Kidney (tissue), 13 donors: ENCODE measurements at regions not wholly inside any gene's neighbourhood (a gene's known extent, or its start where the extent isn't known, plus 50 kb on each side); places are given as distances from the start of the nearest gene placed in this dataset.
"Not testable (repeated sequence)": the region's sequence is repeated elsewhere in the genome, so short reads cannot be mapped to it uniquely, and the experiment has no call there.

Experiments used
- DNase-seq, 5 donors: peaks; one replicate each; pipeline ENCODE4 v3.0.0-alpha.2; 2013 to 2020
- FAIRE-seq: peaks from 2 replicates; lab custom pipeline; 2012; peaks lifted over from hg19 to GRCh38; lab: Jason Lieb, UNC
- H3K27ac ChIP-seq, 2 donors: one replicate each; pipeline ENCODE4 v1.7.0; 2013; ENCODE audit warnings: low read depth in 2 of 2, low read length in 2 of 2, inconsistent platforms in 1 of 2
- H3K27me3 ChIP-seq: one replicate; pipeline ENCODE4 v1.7.1; 2013; ENCODE audit warnings: low read length, inconsistent platforms; ENCODE audit not compliant: control insufficient read depth, insufficient read depth
- H3K36me3 ChIP-seq, 3 donors: one replicate each; pipeline versions ENCODE4 v1.7.0 to v1.7.1; 2013; ENCODE audit warnings: low read length in 3 of 3, control low read depth in 1 of 3, inconsistent platforms in 1 of 3; ENCODE audit not compliant: insufficient read depth in 3 of 3, control insufficient read depth in 2 of 3
- H3K4me1 ChIP-seq, 3 donors: one replicate each; pipeline versions ENCODE4 v1.7.0 to v1.7.1; 2013; ENCODE audit warnings: low read length in 3 of 3, inconsistent platforms in 1 of 3, low read depth in 1 of 3; ENCODE audit not compliant: control insufficient read depth in 2 of 3, insufficient read depth in 2 of 3
- H3K4me3 ChIP-seq, 3 donors: one replicate each; pipeline versions ENCODE4 v1.7.0 to v1.8.1; 2013; ENCODE audit warnings: low read length in 3 of 3, control low read depth in 1 of 3, inconsistent platforms in 1 of 3
- H3K9ac ChIP-seq, 3 donors: one replicate each; pipeline versions ENCODE4 v1.7.0 to v1.7.1; 2013; ENCODE audit warnings: low read length in 3 of 3, control low read depth in 1 of 3, inconsistent platforms in 1 of 3
- H3K9me3 ChIP-seq, 3 donors: one replicate each; pipeline versions ENCODE4 v1.7.0 to v1.7.1; 2013; ENCODE audit warnings: low read length in 3 of 3, control low read depth in 1 of 3, inconsistent platforms in 1 of 3; ENCODE audit not compliant: control insufficient read depth in 2 of 3, insufficient read depth in 1 of 3
- CTCF ChIP-seq: IDR thresholded peaks from 3 replicates; pipeline ENCODE4 v1.5.1; 2012; ENCODE audit warnings: mild to moderate bottlenecking, moderate library complexity, borderline replicate concordance; ENCODE audit not compliant: insufficient read depth; ENCODE audit errors: extremely low read depth
- intact Hi-C: fragments of 100-400 bp; cut with DNase I; formaldehyde crosslinking; loops from one replicate; pipeline ENCODE4 v1.11.1; 2022
- donor health status: control.
- donor health status: control.
- donor health status: control.
- donor health status: control.
- donor health status: control.
- donor health status: DM: yes; HTN: yes; CAD: no.
- donor health status: Normal renal cell carcinoma (clear cell type).

- peaks cover 2% of the 10 kb centered on the region for H3K27me3 ChIP-seq
- no peak for FAIRE-seq
These were observed 75.7 kb upstream of the IRX4 start for GRCh38 chr5:1958211-1959010.

DNA sequence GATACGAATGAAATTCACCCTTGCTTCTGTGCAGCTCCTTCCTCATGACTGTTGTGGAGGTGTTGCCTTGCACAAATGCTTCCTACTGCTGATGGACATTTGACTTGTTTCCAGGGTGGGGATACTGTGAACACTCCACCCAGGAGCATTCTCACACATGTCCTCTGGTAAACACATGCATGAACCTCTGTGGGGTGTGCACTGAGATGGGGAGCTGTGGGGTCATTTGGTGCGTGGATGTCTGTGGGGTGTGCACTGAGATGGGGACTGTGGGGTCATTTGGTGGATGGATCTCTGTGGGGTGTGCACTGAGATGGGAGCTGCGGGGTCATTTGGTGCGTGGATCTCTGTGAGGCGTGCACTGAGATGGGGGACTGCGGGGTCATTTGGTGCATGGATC lies 72.9 kb upstream of the IRX4 start:
- FAIRE-seq (no peak), DNase-seq (no peak)
- H3K27ac ChIP-seq: no peak overlapping the region
- no peaks in the 10 kb centered on the region for H3K4me1 ChIP-seq
- H3K9ac ChIP-seq: no peak overlapping the region
- intact Hi-C loops: no loop called here
- H3K36me3 ChIP-seq: no peaks in the 10 kb centered on the region
- H3K27me3 ChIP-seq: peaks cover 5% of the 10 kb centered on the region
- no peak overlapping the region for H3K4me3 ChIP-seq
- TF ChIP-seq CTCF: no peak
- H3K9me3 ChIP-seq: no peaks in the 10 kb centered on the region

More at GRCh38 chr5:1958211-1959010, 75.7 kb upstream of the IRX4 start:
- Histone ChIP-seq H3K4me3 (no peak overlapping the region), H3K4me1 (no peaks in the 10 kb centered on the region), H3K36me3 (peaks cover 0 to 3% (median 0%) of the 10 kb centered on the region in 3 donors), H3K27ac (no peak overlapping the region), H3K9ac (no peak overlapping the region), H3K9me3 (peaks cover 0 to 2% (median 0%) of the 10 kb centered on the region in 3 donors)
- intact Hi-C loops: no loop called here
- TF ChIP-seq CTCF: no peak
- DNase-seq: no peak

DNA sequence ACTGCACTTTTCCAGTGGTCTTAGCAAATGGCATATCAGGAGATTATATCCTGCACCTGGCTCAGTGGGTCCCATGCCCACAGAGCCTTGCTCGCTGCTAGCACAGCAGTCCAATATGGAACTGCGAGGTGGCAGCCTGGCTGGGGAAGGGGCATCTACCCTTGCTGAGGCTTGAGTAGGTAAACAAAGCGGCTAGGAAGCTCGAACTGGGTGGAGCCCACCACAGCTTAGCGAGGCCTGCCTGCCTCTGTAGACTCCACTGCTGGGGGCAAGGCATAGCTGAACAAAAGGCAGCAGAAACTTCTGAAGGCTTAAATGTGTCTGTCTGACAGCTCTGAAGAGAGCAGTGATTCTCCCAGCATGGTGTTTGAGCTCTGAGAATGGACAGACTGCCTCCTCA lies 71.0 kb upstream of the IRX4 start:
- H3K9me3 ChIP-seq, intact Hi-C loops, FAIRE-seq, H3K27me3 ChIP-seq, H3K4me1 ChIP-seq, H3K27ac ChIP-seq, DNase-seq, H3K4me3 ChIP-seq, H3K9ac ChIP-seq, H3K36me3 ChIP-seq: not testable (repeated sequence)

DNA sequence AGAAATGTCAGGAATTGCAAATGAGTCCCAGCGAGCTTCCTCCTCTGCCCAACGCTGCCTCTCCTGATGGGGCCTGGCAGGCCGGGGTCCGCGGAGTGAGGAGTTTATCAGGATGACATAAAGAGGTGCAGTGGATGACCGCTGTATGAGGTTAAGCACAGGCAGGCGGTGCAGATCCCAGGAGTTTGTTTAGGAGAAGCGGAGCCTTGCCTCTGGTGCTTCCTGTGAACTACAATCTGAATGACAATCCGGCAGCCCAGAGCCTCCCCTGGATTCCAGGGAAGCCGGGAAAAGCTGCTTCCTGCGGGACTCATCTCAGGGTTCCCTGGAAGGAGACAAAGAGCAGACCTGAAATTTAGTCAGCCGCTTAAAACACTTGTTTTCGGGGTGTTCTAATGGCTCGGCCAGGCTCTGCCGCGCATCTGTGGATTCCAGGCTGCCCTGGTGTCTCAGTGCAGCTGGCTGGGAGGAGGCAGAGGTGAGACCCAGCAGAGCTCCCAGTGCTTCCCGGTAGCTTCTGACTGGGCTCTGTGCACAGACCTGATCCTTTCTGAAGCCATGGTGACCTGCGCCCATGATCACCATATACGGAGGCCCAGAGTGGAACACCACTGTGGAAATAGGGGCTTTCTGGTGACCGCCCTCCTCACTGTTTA lies 69.8 kb upstream of the IRX4 start:
- DNase-seq (peak in 2 of 5 donors; percentile 11 to 24), FAIRE-seq (no peak)
- H3K27ac ChIP-seq: no peak overlapping the region
- TF ChIP-seq CTCF: no peak
- intact Hi-C loops: no loop called here
- no peak overlapping the region for H3K9ac ChIP-seq
- H3K9me3 ChIP-seq: no peaks in the 10 kb centered on the region
- H3K4me3 ChIP-seq: no peak overlapping the region
- peaks cover 5% of the 10 kb centered on the region for H3K27me3 ChIP-seq
- H3K4me1 ChIP-seq: no peaks in the 10 kb centered on the region
- no peaks in the 10 kb centered on the region for H3K36me3 ChIP-seq
